RWPE2 (cell line): ENCODE measurements at regions not wholly inside any gene's neighbourhood (a gene's known extent, or its start where the extent isn't known, plus 50 kb on each side); places are given as distances from the start of the nearest gene placed in this dataset.

Experiments
- ATAC-seq: fragments of 200-7000 bp; cut with Tn5 transposase; 3 replicates; pipeline ENCODE4 v1.9.1; 2021; ENCODE audit warnings: low read depth
- DNase-seq: peaks from one replicate; pipeline ENCODE4 v3.0.0-alpha.2; 2020; ENCODE audit warnings: low spot score
- H3K27ac ChIP-seq: fragments of 450-650 bp; 2 replicates; pipeline ENCODE4 v1.5.1; 2017; ENCODE audit warnings: mild to moderate bottlenecking; ENCODE audit not compliant: poor library complexity, severe bottlenecking
- H3K27me3 ChIP-seq: fragments of 250-450 bp; sonication (Bioruptor Pico); 2 replicates; pipeline ENCODE4 v1.5.1; 2021; ENCODE audit warnings: mild to moderate bottlenecking, moderate library complexity; ENCODE audit not compliant: insufficient read depth, poor library complexity, severe bottlenecking
- H3K36me3 ChIP-seq: fragments of 250-450 bp; sonication (Bioruptor Pico); 2 replicates; pipeline ENCODE4 v1.5.1; 2020; ENCODE audit warnings: low read depth, mild to moderate bottlenecking, moderate library complexity
- H3K4me1 ChIP-seq: fragments of 250-450 bp; sonication (Bioruptor Pico); 2 replicates; pipeline ENCODE4 v1.5.1; 2021; ENCODE audit warnings: mild to moderate bottlenecking, moderate library complexity; ENCODE audit not compliant: insufficient read depth, poor library complexity, severe bottlenecking
- H3K4me3 ChIP-seq: fragments of 250-450 bp; sonication (Bioruptor Pico); 2 replicates; pipeline ENCODE4 v1.5.1; 2021; ENCODE audit warnings: mild to moderate bottlenecking, moderate library complexity; ENCODE audit not compliant: severe bottlenecking
- H3K9me3 ChIP-seq: fragments of 250-450 bp; sonication (Bioruptor Pico); 2 replicates; pipeline ENCODE4 v1.5.1; 2021; ENCODE audit warnings: mild to moderate bottlenecking, moderate library complexity; ENCODE audit not compliant: severe bottlenecking
- TF ChIP-seq, protein P1 (sequence below): fragments of 450-650 bp; IDR thresholded peaks from one replicate; pipeline ENCODE4 v1.5.1; 2017; ENCODE audit warnings: mild to moderate bottlenecking, moderate library complexity; ENCODE audit not compliant: poor library complexity, severe bottlenecking

DNA sequence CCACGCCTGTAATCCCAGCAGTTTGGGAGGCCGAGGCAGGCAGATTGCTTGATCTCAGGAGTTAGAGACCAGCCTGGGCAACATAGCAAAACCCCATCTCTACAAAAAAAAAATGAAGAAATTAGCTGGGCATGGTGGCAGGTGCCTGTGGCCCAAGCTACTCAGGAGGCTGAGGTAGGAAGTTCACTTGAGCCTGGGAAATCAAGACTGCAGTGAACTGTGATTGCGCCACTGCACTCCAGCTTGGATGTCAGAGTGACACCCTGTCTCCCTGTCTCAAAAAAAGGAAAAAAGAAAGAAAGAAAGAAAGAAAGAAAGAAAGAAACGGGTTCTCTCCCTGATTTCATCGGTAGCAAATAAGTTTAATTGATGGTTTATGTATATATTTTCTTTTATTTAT is 64.6 kb upstream of the ESX1 start:
- no peak for DNase-seq
- TF ChIP-seq, protein P1, sequence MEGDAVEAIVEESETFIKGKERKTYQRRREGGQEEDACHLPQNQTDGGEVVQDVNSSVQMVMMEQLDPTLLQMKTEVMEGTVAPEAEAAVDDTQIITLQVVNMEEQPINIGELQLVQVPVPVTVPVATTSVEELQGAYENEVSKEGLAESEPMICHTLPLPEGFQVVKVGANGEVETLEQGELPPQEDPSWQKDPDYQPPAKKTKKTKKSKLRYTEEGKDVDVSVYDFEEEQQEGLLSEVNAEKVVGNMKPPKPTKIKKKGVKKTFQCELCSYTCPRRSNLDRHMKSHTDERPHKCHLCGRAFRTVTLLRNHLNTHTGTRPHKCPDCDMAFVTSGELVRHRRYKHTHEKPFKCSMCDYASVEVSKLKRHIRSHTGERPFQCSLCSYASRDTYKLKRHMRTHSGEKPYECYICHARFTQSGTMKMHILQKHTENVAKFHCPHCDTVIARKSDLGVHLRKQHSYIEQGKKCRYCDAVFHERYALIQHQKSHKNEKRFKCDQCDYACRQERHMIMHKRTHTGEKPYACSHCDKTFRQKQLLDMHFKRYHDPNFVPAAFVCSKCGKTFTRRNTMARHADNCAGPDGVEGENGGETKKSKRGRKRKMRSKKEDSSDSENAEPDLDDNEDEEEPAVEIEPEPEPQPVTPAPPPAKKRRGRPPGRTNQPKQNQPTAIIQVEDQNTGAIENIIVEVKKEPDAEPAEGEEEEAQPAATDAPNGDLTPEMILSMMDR = no peak
- Histone ChIP-seq H3K27ac (peak overlapping the region; percentile 96), H3K4me3 (no peak overlapping the region), H3K27me3 (no peaks in the 10 kb centered on the region), H3K4me1 (peaks cover 32% of the 10 kb centered on the region), H3K9me3 (no peaks in the 10 kb centered on the region), H3K36me3 (no peaks in the 10 kb centered on the region)
- ATAC-seq = no peak

DNA sequence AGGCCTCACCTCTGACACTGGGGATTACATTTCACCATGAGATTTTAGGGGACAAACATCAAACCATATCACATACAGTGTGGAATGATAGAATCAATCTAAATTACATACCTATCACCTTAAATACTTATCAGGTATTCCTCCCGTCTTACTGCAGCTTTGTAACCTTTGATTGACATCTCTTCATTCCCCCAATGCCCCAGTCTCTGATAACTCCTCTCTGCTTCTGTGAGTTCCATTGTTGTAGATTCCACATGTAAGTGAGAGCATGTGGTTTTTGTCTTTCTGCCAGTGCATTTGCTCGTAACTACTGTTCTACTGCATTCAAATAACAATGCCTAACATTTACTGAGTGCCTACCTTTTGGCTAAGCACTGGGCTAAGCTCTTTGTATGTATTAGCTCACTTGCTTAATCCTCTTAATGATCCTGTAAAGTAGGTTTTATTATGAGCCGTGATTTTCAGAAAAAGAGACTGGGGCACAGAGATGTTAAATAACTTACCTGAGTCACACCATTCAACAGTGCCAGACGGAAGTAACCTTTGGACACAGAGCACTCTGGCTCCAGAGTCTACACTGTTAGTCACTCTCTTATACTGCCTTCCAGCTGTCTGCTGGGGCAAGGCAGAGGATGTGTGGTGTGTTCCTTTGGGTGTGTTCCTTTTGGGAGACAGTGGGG is 63.7 kb upstream of the ESX1 start:
- peak; percentile 99 for ATAC-seq
- peak; percentile 62 for DNase-seq
- peak overlapping the region; percentile 96 for H3K27ac ChIP-seq

DNA sequence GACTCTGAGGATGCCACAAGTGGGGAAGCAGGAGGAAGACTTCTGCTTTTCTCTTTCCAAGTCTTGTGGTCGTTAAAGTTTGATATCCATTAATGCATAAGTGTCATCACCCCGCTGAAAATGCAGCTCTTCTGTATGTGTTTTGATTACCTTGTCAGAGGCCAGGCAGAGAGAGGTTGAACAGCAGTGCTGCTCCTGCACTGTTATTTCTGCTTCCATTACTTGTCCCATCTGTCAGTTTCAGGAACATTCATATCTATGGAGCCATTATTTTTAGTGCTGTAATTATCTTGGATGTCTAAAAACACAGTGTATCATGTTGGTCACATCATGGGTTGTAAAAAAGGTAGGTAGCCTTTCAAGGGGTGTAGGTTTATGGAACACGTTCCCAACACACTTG is 62.0 kb upstream of the ESX1 start:
- TF ChIP-seq, protein P1 = no peak
- no peaks in the 10 kb centered on the region for H3K27me3 ChIP-seq
- DNase-seq (no peak), ATAC-seq (no peak)
- H3K4me3 ChIP-seq = no peak overlapping the region
- H3K4me1 ChIP-seq = peaks cover 32% of the 10 kb centered on the region
- no peaks in the 10 kb centered on the region for H3K9me3 ChIP-seq
- H3K36me3 ChIP-seq = no peaks in the 10 kb centered on the region
- peak overlapping the region; percentile 37 for H3K27ac ChIP-seq

More for the DNA sequence above, 63.7 kb upstream of the ESX1 start:
- H3K27me3 ChIP-seq = no peaks in the 10 kb centered on the region
- peaks cover 32% of the 10 kb centered on the region for H3K4me1 ChIP-seq
- H3K4me3 ChIP-seq = no peak overlapping the region
- no peaks in the 10 kb centered on the region for H3K36me3 ChIP-seq
- no peaks in the 10 kb centered on the region for H3K9me3 ChIP-seq
- TF ChIP-seq, protein P1 = no peak

DNA sequence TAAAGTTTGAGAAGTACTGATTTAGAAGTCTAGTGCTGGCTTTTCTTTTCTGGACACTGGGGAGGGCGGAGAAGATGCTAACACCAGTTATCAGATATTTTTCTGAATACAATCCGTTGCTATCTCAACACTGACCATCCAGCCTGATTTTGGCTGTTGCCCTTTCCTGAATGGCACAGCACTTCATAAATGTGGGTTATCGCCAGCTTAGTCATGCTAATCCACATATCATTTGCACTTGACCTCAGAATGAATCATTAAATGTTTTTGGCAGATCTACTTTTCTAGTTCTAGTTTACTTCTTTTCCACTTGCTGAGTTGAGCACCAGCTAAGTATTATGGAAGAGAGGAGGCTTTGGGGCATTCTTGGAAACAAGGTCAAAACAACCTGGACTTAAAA is 60.8 kb upstream of the ESX1 start:
- no peaks in the 10 kb centered on the region for H3K36me3 ChIP-seq
- DNase-seq (no peak), ATAC-seq (peak; percentile 43; the same call in 2 of the 3 replicates)
- peak overlapping the region; percentile 37 for H3K27ac ChIP-seq
- peaks cover 32% of the 10 kb centered on the region for H3K4me1 ChIP-seq
- H3K4me3 ChIP-seq = no peak overlapping the region
- TF ChIP-seq, protein P1 = no peak
- no peaks in the 10 kb centered on the region for H3K9me3 ChIP-seq
- H3K27me3 ChIP-seq = no peaks in the 10 kb centered on the region

DNA sequence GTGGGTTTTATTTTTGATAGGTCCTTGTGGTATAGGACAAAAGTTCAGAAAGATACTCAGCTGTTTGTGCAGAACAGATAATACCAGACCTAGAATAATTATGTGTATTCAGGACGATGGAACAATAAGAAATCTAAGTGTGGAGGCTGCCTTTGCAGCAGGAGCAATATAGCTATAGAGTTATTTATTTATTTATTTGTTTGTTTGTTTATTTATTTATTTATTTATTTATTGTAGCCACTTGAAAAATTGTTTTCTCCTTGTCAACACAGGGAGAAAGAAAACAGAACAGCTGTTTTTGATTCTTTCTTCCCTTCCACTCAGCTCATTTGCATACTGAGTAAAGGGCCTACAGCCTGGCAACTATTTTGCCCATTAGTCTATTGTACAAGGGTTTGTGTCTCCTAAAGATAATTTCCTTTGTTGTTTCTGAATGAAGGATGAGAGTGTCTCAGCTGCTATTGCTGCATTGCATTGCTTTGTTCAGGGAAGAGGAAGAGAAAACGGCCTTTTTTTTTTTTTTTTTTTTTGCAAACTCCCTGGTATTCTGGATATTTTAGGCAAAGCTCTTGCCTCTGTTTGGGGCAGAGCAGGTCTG is 56.0 kb upstream of the ESX1 start:
- H3K4me3 ChIP-seq = no peak overlapping the region
- H3K9me3 ChIP-seq = no peaks in the 10 kb centered on the region
- no peaks in the 10 kb centered on the region for H3K27me3 ChIP-seq
- DNase-seq = no peak
- H3K4me1 ChIP-seq = peaks cover 10% of the 10 kb centered on the region
- TF ChIP-seq, protein P1 = no peak
- ATAC-seq = no peak
- no peak overlapping the region for H3K27ac ChIP-seq
- H3K36me3 ChIP-seq = no peaks in the 10 kb centered on the region
